Stimulated activated naive CD8-positive, alpha-beta T cell treated with anti-CD3 and anti-CD28 coated beads, Interleukin-15, Interleukin-2, amounts not matched to agents 100 U/mL and 50 U/mL, for 24 hours (primary cell): ENCODE measurements at regions not wholly inside any gene's neighbourhood (a gene's known extent, or its start where the extent isn't known, plus 50 kb on each side); places are given as distances from the start of the nearest gene placed in this dataset.

Experiments used
- ATAC-seq: fragments of 150-1000 bp; cut with Tn5 transposase; one replicate; pipeline ENCODE4 v1.10.0; 2021
- DNase-seq: peaks from one replicate; pipeline ENCODE4 v3.0.0; 2021

DNA sequence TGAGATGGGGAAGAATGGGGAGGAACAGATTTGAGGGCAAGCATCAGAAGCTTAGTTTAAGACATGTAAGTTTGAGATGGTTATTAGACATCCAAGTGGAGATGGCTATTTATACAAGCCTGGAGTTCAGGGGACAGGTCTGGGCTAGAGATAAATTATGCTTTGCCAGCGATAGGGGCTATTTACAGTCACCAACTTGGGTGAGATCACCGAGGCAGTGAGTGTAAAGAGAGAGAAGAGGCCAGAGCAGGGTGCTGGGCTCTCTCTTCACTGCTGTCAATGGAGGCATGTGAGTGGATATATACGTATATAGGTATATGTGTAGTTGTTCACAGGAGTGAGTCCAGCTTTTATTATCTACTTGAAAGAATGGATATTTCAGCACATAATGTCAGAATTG, 81.0 kb downstream of the QPCT start:
- ATAC-seq (no peak), DNase-seq (no peak)

DNA sequence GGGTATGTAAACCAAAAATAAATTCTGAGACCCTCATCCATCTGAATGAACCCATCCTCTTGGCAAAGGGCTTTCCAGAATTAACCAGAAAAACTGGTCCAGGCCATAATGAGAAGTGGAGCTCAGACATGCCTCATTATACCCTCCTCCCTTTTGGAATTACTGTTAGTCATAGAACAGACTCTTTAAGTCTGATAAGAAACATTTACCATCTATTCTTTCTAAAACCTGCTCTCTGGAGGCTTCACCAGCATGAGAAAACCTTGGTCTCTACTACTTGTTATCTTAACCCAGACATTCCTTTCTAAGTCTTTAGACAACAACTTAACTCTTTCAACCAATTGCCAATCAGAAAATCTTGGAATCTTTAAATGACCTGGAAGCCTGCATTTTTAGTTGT, 82.8 kb downstream of the QPCT start:
- ATAC-seq (no peak), DNase-seq (no peak)

DNA sequence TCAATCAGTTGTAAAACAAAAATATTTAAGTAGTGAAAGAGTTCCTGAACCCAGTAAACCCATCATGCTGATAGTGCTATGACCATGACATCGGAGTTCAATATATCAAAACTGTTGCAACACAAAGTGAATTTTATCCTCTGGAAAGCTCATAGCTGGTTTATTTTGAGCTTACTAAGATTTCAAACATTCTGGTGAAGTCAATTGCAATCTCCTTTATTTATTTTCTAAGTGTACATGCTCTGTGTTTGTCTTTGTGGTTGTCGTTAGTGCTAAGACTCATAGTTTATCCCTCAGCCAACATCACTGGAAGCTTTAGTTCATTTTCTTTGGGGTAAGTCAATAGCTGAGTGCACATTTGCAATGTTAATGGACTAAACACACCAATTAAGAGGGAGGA, 91.9 kb downstream of the QPCT start:
- DNase-seq (no peak), ATAC-seq (no peak)

DNA sequence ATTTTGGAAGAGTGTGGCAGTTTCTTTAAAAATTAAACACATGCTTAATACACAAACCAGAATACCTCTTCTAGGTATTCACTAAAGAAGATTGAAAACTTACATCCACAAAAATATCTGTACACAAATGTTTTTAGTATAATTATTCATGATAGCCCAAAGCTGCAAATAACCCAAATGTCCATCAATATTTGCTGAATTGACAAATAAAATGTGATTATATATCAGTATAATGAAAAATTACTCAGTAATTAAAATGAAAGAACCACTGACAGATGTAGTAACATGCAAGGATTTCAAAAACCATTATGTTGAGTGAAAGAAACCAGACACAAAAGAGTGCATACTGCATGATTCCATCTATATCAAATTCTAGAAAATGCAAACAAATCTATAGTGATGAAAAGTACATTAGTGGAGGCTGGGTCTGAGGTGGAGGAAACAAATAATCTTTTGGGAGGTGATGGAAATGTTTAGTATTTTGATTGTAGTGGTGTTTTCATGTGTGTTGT, 94.8 kb downstream of the QPCT start:
- no peak for DNase-seq

DNA sequence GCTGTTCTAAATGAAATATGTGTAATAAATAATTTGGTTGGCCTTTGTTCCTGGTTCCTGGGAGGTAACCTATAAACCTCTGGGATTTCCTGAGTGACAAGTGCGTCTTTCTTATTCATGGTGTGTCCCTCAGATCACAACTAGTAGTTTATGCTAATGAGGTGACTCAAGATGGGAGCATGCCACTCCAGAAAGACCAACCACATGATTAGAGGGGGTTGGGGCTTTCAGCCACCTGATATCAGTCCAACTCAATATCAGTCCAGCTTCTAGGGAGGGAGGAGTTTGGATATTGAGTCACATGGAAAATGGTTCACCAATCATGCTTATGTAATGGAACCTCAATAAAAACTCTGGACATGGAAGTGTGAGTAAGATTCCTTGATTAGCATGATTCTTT, 96.6 kb downstream of the QPCT start:
- no peak for ATAC-seq

More for the DNA sequence above, 94.8 kb downstream of the QPCT start:
- ATAC-seq: no peak

DNA sequence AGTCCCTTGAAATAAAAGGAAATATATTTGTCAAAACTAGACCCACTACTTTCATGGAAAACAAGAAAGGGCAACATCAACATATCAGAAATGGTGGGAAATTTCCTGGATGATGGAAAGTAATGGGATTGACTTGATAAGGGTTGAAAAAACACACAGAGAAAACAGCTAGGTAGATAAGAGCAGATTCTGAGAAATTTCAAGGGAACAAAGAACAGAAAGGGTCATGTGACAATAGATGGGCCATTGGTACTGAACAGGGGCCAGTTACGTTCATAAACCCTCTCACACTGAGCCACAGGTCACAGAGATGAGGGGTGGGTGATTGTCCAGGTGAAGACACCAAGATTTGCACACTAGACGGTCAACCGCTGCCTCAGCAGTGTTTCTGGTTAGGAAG, 98.7 kb downstream of the QPCT start:
- ATAC-seq (no peak), DNase-seq (no peak)

More for the DNA sequence above, 96.6 kb downstream of the QPCT start:
- no peak for DNase-seq

DNA sequence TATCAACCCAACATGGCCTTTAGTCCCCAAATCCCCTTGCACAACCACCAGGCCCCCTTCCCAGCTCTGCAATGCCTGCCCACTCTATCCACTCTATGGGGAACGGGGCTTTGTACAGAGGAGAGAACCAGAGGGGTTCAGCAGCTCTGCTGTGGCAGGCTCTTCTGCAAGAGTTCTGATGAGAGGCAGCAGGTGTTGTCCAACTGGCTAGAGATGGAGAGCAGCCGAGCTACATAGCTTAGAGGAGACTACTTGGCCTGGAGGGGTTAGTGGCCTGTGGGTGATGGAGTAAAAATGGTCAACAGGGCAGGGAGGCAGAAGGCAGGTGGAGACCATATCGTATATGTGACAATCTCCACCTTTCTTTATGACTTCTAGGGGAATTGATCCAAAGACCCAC, 103.0 kb downstream of the QPCT start:
- no peak for DNase-seq
- ATAC-seq: no peak

DNA sequence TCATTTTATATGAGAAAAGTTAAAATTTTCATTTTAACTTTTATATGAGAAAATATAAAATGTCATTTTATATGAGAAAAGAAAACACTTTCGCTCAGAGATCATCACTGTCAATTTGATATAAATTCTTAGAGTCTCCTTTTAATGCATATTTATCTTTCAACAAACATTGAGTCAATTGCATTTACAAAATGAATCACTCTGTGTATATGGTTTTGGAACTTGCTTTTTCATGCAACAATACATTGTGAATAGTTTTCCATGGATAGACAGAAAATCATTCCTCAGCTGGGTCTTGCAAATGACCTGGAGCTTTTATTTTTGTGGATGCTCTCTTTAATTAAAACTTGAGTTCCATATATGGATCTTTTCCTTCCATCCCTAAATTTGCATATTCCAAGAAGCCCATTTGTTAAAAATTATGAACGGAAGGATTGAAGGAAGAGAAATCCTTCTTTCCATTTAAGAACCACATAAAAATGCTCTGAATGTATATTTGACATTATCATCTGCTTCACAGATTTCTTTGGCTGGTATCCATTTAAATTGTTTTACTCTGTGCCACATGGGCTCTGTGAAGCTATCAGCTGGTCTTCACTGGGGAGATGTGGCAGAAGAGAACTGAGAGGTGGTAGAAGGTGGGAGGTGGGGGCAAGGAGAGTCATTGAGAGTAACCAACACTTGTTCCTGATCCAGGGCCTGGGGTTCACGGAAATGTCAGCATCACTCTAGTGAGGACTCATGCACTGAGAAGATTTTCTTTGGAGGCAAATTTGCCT, 104.1 kb downstream of the QPCT start:
- ATAC-seq (no peak), DNase-seq (no peak)

DNA sequence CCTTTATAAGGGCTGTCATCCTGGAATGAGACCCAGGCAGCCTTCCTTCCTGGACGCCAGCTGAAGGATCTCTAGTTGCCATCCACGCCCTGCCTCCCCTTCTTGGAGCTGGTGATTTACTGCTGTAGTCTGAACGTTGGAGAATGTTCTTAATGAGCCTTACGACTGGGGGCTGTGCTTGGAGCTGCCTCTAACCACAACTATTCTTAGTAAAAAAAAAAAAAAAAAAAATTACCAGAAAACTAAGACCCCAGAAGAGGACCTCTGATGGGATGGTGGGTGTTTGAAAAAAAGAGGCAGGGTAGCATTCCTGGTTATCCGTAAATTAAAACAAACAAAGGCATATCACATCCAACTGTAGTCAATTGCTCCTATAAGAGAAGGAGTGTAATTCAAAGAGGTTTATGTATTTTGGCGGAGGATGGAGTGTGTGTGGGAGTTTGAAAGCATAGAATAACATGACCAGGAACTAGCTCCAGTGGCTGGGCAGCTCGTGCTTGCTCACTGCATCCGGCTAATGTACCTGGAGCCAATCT, 105.4 kb downstream of the QPCT start:
- DNase-seq: no peak
- no peak for ATAC-seq

DNA sequence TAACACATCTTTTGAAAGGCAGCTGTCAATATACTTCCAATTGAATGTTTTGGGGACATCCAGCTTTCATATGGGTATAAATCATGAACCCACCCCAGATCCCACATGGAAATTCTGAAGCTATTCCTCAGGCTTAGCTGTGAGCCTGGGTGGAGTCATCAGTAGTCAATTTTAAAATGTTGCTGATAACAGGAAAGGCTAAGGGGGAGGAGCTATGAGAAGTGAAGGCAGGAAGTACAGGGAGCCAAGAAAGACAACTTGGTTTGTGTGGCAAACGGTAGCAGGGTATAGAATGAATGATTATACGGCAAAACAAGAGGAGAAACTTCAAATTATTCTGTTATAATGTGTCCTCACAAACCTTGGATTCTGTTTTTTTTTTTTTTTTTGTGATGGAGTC, 108.6 kb downstream of the QPCT start:
- DNase-seq (no peak), ATAC-seq (no peak)

DNA sequence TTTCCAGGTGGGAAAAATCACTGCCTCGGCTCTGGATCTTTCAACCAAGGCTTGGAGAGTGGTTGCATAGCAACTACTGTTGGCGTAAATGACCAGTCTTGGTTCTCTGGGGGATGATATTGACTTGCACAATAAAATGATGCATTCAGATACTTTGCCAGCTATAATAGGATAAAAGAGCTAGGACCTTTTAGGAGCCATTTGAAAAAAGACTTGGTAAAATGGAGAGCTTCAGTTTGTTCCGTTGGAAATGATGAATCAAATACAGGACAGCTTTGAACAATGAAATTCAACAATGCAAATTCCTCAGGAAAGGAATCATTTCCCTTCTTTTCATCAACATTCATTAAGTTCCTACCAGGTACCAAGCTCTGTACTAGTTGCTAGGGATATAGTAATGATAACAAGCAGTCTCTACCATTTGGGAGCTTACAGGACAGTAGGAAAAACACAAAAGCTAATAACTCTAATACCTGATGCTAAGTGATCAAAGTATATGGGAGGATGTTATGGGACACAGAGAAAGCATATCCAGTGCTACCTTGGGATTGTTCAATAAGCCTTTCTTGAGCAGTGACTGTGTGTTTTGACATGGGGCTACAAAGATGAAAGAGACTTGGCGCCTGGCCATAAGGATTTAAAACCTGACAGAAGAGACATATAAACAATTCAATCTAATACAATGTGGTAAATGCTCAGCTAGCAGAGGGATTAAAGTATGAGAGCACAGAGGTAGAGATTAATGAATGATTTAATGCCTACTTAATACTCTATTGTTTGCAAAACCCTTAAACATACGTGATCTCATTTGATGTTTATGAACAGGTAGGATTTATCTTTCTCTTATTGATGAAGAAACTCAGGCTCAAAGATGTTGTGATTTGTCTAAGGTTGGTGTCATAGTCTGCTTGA, 110.7 kb downstream of the QPCT start:
- ATAC-seq: no peak
- no peak for DNase-seq

DNA sequence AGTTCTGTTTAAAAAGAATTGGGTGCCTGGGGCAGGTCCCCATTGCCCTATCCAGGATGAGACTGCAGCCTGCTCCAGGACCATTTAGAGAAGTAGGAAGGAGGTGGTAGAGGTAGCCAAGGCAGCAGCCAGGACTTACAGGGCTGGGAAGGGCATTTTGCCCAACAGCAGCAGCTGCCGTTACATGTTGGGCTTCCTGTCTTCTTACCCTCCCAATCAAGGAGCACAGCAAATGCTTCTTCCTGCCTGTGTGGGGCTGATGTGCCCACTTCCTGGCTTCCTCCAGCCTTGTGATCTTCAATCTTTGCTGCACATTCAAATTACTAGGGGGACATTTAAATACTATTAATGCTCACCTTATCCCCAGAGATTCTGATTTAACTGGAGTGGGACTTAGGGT, 112.0 kb downstream of the QPCT start:
- ATAC-seq: peak; percentile 28
- DNase-seq: no peak

DNA sequence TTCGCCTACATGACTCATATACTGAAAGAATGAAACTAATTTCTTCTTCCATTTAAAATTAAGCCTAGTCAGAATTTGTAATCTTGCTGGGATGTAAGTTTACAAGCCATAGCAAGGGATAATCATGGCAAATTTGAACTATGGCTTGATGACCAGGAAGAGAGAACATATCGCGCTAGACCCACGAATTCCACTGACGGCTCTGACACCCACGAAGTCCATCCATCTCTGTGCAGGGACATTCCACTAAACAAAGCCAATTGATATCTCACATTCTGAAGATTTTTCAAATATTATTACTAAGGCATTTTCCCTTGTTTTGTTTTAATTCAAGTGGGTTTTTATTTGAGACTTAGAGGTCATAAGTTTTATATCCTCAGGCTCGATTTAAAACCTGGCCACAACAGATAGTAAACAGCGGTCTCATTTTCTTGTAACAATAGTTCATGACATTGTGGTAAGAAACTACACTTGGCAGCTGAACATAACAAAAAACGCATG, 113.0 kb downstream of the QPCT start:
- DNase-seq (no peak), ATAC-seq (no peak)

DNA sequence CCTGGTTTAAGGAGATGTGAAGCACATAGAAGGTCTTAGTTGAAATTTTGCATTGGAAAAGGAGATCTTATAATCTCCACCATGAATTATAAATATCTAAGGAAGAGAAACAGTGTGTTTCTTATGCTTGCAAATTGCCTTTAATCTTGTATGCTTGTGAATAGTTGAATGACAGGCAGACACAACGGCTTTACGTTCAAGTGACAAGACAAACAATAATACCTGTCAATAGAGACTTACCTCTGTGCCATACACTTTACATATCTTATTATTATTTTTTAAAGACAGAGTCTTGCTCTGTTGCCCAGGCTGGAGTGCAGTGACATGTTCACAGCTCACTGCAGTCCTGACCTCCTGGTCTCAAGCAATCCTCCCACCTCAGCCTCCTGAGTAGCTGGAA, 113.7 kb downstream of the QPCT start:
- ATAC-seq (no peak), DNase-seq (no peak)

DNA sequence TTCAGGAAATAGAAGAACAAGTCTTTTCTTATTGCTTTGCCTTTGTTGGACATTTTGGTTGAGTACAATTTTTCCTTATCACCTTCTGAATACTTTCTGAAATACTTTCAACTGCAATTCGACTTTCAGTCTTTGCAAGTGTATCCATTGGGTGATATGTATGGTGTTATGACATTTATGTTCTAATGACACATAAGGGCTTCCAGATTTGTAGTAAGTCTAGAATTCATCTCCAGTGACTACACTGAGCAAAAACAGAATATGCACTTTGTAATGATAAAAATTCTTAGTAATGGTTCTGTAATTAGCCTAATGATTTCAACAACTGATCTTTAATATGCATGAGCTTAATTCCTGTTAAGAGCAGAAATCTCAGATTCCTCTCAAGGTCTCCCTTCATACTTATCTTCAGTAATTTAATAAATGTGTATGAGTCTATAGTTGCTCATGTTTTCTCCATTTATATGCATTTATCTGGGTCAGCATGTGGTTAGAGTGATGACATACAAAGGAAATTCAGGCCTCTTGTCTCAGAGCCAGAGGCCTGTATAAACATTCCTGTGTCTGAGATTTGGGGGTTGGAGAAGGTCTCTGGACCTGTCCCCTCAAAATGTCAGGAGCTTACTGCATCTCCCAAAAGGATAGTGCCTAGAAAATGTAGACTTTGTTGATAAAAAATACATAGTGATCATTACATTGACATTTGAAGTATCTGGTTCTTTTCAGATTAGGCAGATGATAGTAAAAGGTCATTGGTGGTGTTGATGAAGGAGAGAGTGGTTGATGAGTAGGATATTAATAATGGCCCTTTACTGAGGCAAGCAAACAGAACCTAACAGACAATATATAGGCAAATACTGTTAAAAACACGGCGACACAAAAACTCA, 114.9 kb downstream of the QPCT start:
- DNase-seq (no peak), ATAC-seq (no peak)

DNA sequence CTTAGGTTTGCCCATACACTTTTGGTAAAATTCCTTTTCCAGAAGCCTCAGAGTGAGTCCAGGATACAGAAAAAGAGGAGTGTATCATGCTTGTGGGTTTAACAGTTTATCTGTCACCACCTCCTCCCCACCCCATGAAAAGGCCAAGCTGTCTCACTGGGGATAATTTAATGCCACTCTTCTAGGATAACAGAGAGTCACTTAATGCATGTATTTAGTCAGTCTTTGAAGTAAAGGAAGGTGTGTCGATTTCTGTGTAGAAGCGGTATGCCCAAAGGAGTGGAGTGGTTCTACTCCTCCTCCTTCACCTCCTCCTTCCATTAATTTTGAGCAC, 116.4 kb downstream of the QPCT start:
- ATAC-seq (no peak), DNase-seq (no peak)

DNA sequence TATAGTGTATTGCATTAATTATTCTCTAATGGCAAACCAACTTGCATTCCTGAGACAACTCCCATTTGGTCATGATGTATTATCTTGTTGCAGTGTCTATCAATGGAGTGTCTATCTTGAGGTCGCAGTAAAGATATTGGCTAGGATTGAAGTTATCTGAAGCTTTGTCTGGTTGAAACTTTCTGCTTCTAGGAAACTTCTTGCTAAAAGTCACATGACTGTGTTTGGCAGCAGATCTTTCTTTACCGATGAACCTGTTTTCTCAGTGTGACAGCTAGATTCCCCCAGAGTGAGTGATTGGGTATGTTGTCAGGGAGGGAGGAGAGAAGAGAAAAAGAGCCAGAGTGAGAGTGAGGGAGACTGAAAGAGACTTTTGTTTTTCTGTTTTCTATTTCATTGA, 119.6 kb downstream of the QPCT start:
- ATAC-seq: no peak
- DNase-seq: no peak

DNA sequence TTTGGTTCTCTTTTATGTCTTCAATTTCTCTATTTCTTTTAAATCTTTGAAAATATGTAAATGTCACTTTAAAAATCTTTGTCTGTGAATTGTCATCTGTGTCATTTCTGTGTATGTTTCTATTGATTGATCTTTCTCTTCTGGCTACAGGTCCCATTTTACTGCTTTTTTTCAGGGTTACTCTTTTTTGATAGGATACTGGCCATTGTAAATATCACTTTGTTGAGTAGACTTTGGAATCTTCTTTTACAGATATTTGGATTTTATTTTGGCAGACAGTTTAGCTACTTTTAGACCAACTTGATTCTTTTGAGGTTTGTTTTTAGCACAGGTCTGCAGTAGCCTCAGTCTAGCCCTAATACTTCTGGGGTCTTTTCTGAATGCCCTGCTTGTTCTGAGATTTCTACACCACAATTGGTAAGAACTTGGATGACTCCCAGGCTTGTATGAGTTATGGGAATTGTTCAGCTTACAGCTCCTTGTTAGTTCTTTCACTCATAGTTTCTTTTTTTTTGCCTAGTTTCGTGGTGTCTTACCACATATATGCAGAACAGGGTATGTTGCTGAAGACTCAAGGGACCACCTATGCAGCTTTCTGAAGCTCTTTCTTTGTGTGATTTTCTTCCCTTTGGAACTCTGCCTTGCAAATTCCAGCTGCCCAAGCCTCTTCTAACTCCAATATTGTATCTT, 122.2 kb downstream of the QPCT start:
- DNase-seq (no peak), ATAC-seq (no peak)

DNA sequence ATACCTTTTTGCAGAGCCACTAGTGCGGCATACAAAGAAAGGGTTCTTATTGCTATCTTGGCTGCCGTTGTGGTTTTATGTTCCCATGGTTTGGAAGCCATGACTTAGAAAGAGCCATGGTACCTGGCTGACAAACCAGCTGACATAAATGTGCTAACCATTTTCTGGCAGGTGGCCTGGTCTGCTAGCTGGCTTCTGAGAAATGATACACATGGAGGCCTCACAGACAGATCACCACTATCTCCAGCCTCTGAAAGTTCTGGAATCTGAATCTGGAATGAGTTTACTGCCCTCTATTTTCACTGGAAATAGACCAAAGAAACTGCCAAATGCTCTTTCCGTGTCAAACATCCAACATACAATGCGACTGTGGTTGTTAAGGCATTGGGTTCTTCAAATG, 123.7 kb downstream of the QPCT start:
- no peak for DNase-seq
- ATAC-seq: no peak

DNA sequence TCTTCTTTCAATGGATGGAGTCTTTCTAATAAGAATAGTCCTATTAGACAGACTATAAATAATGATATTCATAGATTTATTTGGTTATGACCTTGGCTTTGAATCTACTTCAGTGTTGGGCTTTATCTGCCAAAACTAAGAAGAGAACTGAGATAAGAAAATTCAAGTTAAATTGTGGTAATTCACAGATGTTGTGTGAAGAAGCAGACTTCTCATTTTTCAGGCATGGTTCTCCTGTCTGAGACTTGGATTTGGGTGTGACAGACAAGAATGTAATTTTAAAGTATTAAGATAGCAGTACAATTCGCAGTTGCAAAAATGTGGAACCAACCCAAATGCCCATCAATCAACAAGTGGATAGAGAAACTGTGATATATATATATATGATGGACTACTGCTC, 124.7 kb downstream of the QPCT start:
- no peak for ATAC-seq
- DNase-seq: no peak

DNA sequence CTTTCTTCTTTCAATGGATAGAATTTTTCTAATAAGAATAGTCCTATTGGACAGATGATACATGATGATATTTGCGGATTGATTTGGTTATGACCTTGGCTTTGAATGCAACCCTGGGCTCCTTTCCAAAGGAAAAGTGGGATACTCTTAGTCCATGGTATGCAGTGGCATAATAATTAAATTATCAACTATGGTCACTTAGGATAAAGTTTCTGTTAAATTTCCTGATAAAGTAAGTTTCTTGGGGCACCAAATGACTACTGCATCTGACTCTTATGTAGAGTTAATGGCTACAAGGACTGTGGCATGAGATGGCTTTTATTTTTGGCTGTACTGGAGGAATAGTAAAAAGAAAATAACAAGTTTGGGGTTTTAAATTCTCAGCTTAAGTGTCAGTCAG, 126.7 kb downstream of the QPCT start:
- DNase-seq (no peak), ATAC-seq (no peak)
